ENCODE measurements at regions not wholly inside any gene's neighbourhood (a gene's known extent, or its start where the extent isn't known, plus 50 kb on each side); places are given as distances from the start of the nearest gene placed in this dataset.

DNA sequence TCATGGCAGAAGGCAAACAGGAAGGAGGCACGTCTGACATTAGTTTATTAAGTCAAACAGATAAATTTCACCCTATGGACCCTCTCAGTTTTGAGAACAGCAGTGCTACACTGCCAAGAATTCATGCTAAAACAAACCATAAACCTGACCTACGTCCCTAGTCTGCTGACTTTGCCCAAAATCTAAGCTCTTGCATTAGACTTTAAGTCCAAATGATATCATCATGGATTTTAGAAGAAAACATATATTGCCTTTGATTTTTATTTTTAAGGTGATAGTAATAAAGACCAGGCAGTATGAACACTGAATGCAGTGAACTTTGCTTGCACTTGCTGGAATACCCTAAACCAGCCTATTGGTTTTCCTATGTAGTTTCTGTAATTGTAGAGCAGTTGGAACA lies 79.6 kb upstream of the GADL1 start:
- Histone ChIP-seq H3K27me3 (ENCODE audit: control insufficient read depth, insufficient read depth, low read length) (no peaks in the 10 kb centered on the region), H3K36me3 (ENCODE audit: control insufficient read depth, insufficient read depth, low read length) (no peaks in the 10 kb centered on the region), H3K4me3 (ENCODE audit: low read depth, low read length) (no peak overlapping the region)
- DNase-seq (ENCODE audit: low read depth) (no peak), FAIRE-seq (no peak)
- TF ChIP-seq, protein P1, sequence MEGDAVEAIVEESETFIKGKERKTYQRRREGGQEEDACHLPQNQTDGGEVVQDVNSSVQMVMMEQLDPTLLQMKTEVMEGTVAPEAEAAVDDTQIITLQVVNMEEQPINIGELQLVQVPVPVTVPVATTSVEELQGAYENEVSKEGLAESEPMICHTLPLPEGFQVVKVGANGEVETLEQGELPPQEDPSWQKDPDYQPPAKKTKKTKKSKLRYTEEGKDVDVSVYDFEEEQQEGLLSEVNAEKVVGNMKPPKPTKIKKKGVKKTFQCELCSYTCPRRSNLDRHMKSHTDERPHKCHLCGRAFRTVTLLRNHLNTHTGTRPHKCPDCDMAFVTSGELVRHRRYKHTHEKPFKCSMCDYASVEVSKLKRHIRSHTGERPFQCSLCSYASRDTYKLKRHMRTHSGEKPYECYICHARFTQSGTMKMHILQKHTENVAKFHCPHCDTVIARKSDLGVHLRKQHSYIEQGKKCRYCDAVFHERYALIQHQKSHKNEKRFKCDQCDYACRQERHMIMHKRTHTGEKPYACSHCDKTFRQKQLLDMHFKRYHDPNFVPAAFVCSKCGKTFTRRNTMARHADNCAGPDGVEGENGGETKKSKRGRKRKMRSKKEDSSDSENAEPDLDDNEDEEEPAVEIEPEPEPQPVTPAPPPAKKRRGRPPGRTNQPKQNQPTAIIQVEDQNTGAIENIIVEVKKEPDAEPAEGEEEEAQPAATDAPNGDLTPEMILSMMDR (IDR thresholded peaks at IDR 0.05; ENCODE audit: insufficient read depth, low read length, severe bottlenecking): no peak

DNA sequence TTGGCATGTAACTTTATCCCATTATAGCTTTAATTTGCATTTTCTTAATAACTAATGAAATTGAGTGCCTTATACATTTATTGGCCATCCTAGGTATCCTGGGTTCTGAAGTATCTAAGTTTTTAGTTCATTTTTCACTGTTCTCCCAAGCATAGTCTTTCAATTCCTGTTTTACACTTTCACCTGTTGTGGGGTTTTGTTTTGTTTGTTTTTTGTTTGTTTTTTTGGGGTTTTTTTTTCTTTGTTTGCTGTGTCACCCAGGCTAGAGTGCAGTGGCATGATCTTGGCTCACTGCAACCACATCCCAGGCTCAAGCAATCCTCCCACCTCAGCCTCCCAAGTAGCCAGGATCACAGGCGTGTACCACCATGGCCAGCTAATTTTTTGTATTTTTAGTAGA lies 83.1 kb upstream of the GADL1 start:
- H3K36me3 ChIP-seq (ENCODE audit: control insufficient read depth, insufficient read depth, low read length): no peaks in the 10 kb centered on the region
- H3K4me3 ChIP-seq (ENCODE audit: low read depth, low read length): no peak overlapping the region
- no peak for FAIRE-seq
- TF ChIP-seq, protein P1 (IDR thresholded peaks at IDR 0.05; ENCODE audit: insufficient read depth, low read length, severe bottlenecking): no peak
- DNase-seq (ENCODE audit: low read depth): no peak
- H3K27me3 ChIP-seq (ENCODE audit: control insufficient read depth, insufficient read depth, low read length): no peaks in the 10 kb centered on the region

DNA sequence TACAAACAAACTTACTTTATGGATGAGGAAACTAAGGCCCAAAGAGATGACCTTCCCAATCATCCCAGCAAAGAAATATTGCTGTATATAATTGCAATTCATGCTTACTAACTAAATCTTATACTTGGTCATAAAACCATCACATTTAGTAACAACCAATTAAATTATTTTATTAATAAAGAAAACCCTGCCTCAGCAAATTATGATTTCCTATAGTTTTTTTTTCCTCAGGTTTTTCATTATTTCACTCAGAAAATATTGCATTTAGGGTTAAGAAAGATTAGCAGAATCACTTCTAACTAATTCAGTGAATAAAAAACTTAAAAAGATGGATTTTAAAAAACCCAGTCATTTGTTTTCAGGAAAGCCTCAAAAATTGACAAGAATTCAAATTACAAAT lies 86.5 kb upstream of the GADL1 start:
- no peak overlapping the region for H3K4me3 ChIP-seq (ENCODE audit: low read depth, low read length)
- H3K27me3 ChIP-seq (ENCODE audit: control insufficient read depth, insufficient read depth, low read length): no peaks in the 10 kb centered on the region
- DNase-seq (ENCODE audit: low read depth) (no peak), FAIRE-seq (no peak)
- TF ChIP-seq, protein P1 (IDR thresholded peaks at IDR 0.05; ENCODE audit: insufficient read depth, low read length, severe bottlenecking): no peak
- no peaks in the 10 kb centered on the region for H3K36me3 ChIP-seq (ENCODE audit: control insufficient read depth, insufficient read depth, low read length)

DNA sequence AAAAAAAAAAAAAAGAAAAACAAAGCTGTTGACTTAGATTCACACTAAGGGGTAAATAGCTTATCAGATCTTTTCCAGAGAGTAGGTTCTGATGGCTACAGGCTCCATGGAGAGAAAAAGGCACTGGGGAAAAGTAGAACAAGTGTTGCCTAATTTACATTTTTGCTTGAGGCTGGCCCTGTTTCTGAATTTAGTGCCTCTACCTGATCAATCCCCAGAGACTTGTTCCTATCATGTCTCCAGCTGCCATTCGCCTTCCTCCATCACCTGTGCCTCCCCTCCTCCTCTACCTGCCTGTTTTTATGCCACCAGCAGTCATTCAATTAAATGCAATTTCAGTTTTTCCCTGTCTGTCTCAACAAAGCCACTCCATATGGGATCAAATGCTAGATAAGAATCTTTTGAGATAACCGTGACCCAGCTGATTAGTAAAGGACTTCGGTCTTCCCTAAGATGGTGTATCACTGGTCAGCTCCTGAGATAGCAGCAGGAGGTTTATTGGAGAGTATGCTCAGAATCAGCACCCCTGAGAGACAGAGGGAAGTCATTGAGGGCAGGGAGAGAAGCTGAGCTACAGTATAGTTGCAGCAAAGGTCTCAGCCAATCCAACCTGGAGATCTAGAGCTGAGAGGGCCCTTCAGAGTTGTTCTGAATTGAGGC lies 88.1 kb upstream of the GADL1 start:
- no peaks in the 10 kb centered on the region for H3K27me3 ChIP-seq (ENCODE audit: control insufficient read depth, insufficient read depth, low read length)
- no peak for FAIRE-seq
- TF ChIP-seq, protein P1 (IDR thresholded peaks at IDR 0.05; ENCODE audit: insufficient read depth, low read length, severe bottlenecking): no peak
- no peaks in the 10 kb centered on the region for H3K36me3 ChIP-seq (ENCODE audit: control insufficient read depth, insufficient read depth, low read length)
- no peak overlapping the region for H3K4me3 ChIP-seq (ENCODE audit: low read depth, low read length)
- no peak for DNase-seq (ENCODE audit: low read depth)

GRCh38 chr3:30984855-30985749 lies 90.6 kb upstream of the GADL1 start:
- no peak for DNase-seq (ENCODE audit: low read depth)
- TF ChIP-seq, protein P1 (IDR thresholded peaks at IDR 0.05; ENCODE audit: insufficient read depth, low read length, severe bottlenecking): no peak
- no peaks in the 10 kb centered on the region for H3K36me3 ChIP-seq (ENCODE audit: control insufficient read depth, insufficient read depth, low read length)

More at GRCh38 chr3:30984855-30985749, 90.6 kb upstream of the GADL1 start:
- H3K4me3 ChIP-seq (ENCODE audit: low read depth, low read length): no peak overlapping the region
- H3K27me3 ChIP-seq (ENCODE audit: control insufficient read depth, insufficient read depth, low read length): no peaks in the 10 kb centered on the region
- no peak for FAIRE-seq

Measured in bronchial epithelial cell (primary cell).